Trophoblast cell (in vitro differentiated cells and primary cell): ENCODE measurements at regions not wholly inside any gene's neighbourhood (a gene's known extent, or its start where the extent isn't known, plus 50 kb on each side); places are given as distances from the start of the nearest gene placed in this dataset.

ENCODE experiments used
- DNase-seq, 2 donors: peaks; one replicate each; pipeline ENCODE4 v3.0.0-alpha.2; 2016
- H2AFZ ChIP-seq: 2 replicates; pipeline ENCODE4 v1.6.1; 2013; ENCODE audit warnings: low read length, moderate library complexity, mild to moderate bottlenecking; ENCODE audit not compliant: insufficient read depth, poor library complexity
- H2AK5ac ChIP-seq: 2 replicates; pipeline ENCODE4 v1.6.1; 2013; ENCODE audit warnings: mild to moderate bottlenecking, low read length
- H2BK120ac ChIP-seq: 2 replicates; pipeline ENCODE4 v1.6.1; 2013; ENCODE audit warnings: low read length, mild to moderate bottlenecking, moderate library complexity; ENCODE audit not compliant: insufficient read depth, poor library complexity
- H2BK12ac ChIP-seq: 2 replicates; pipeline ENCODE4 v1.6.1; 2013; ENCODE audit warnings: mild to moderate bottlenecking, low read length, moderate library complexity
- H2BK5ac ChIP-seq: 2 replicates; pipeline ENCODE4 v1.6.1; 2013; ENCODE audit warnings: low read length, low read depth, moderate library complexity, mild to moderate bottlenecking; ENCODE audit not compliant: poor library complexity
- H3K14ac ChIP-seq: 2 replicates; pipeline ENCODE4 v1.6.1; 2013; ENCODE audit warnings: mild to moderate bottlenecking, low read length
- H3K18ac ChIP-seq: 2 replicates; pipeline ENCODE4 v1.6.1; 2013; ENCODE audit warnings: mild to moderate bottlenecking, low read length
- H3K23ac ChIP-seq: 2 replicates; pipeline ENCODE4 v1.6.1; 2013; ENCODE audit warnings: low read length
- H3K27ac ChIP-seq: 2 replicates; pipeline ENCODE4 v1.5.1; 2013; ENCODE audit warnings: low read depth, mild to moderate bottlenecking, inconsistent platforms, low read length, moderate library complexity
- H3K27me3 ChIP-seq: 2 replicates; pipeline ENCODE4 v1.6.1; 2013; ENCODE audit warnings: inconsistent platforms, mild to moderate bottlenecking, low read length, moderate library complexity; ENCODE audit not compliant: insufficient read depth
- H3K36me3 ChIP-seq, 2 experiments: 1 replicate in 1 of 2; 2 replicates in 1 of 2; pipeline ENCODE4 v1.6.1; 2013; ENCODE audit warnings: low read length in 2 of 2, mild to moderate bottlenecking in 2 of 2, moderate library complexity in 1 of 2; ENCODE audit not compliant: insufficient read depth in 2 of 2, control insufficient read depth in 1 of 2
- H3K4ac ChIP-seq: 2 replicates; pipeline ENCODE4 v1.6.1; 2013; ENCODE audit warnings: low read depth, mild to moderate bottlenecking, low read length, moderate library complexity
- H3K4me1 ChIP-seq, 2 experiments: 1 replicate in 1 of 2; 2 replicates in 1 of 2; pipeline ENCODE4 v1.6.1; 2013; ENCODE audit warnings: low read length in 2 of 2, mild to moderate bottlenecking in 2 of 2, moderate library complexity in 1 of 2; ENCODE audit not compliant: insufficient read depth in 2 of 2, control insufficient read depth in 1 of 2
- H3K4me2 ChIP-seq: 2 replicates; pipeline ENCODE4 v1.6.1; 2013; ENCODE audit warnings: inconsistent platforms, mild to moderate bottlenecking, low read length, moderate library complexity
- H3K4me3 ChIP-seq: 2 replicates; pipeline ENCODE4 v1.5.1; 2013; ENCODE audit warnings: mild to moderate bottlenecking, low read depth, low read length, inconsistent platforms
- H3K79me1 ChIP-seq: one replicate; pipeline ENCODE4 v1.6.1; 2013; ENCODE audit warnings: low read length
- H3K79me2 ChIP-seq: 2 replicates; pipeline ENCODE4 v1.6.1; 2013; ENCODE audit warnings: low read length, mild to moderate bottlenecking; ENCODE audit not compliant: control insufficient read depth, insufficient read depth, poor library complexity
- H3K9ac ChIP-seq: 2 replicates; pipeline ENCODE4 v1.6.1; 2013; ENCODE audit warnings: mild to moderate bottlenecking, low read length
- H3K9me3 ChIP-seq: 2 replicates; pipeline ENCODE4 v1.6.1; 2013; ENCODE audit warnings: low read depth, mild to moderate bottlenecking, control low read depth, inconsistent platforms, low read length; ENCODE audit not compliant: insufficient read depth
- H4K12ac ChIP-seq: 2 replicates; pipeline ENCODE4 v1.6.1; 2013; ENCODE audit warnings: low read depth, mild to moderate bottlenecking, low read length, moderate library complexity
- H4K8ac ChIP-seq: 2 replicates; pipeline ENCODE4 v1.6.1; 2013; ENCODE audit warnings: low read depth, mild to moderate bottlenecking, low read length, moderate library complexity
- H4K91ac ChIP-seq: one replicate; pipeline ENCODE4 v1.6.1; 2013; ENCODE audit warnings: low read depth, mild to moderate bottlenecking, low read length, moderate library complexity
- WGBS: extraction: QIAGEN DNeasy Blood & Tissue Kit; methylation state at CpG from one replicate; pipeline ENCODE4 v1.1.7; 2013; ENCODE audit warnings: missing lambda C conversion rate; ENCODE audit not compliant: insufficient read length, insufficient coverage; ENCODE audit errors: extremely low coverage; 5-methylcytosine and 5-hydroxymethylcytosine counted together

- Histone ChIP-seq H2AFZ (no peak overlapping the region), H4K91ac (no peak overlapping the region), H4K8ac (no peak overlapping the region), H2BK12ac (no peak overlapping the region), H3K4me2 (no peak overlapping the region), H3K4me3 (no peak overlapping the region), H3K9me3 (no peaks in the 10 kb centered on the region), H3K27ac (no peak overlapping the region), H3K4me1 (peaks cover 0 to 3% of the 10 kb centered on the region in 2 experiments), H3K23ac (no peak overlapping the region), H2BK120ac (no peak overlapping the region), H3K18ac (no peak overlapping the region), H2AK5ac (no peak overlapping the region), H3K79me2 (no peaks in the 10 kb centered on the region), H3K4ac (no peak overlapping the region), H3K27me3 (no peaks in the 10 kb centered on the region), H2BK5ac (no peak overlapping the region), H3K79me1 (no peaks in the 10 kb centered on the region), H4K12ac (no peak overlapping the region), H3K36me3 (no peaks in the 10 kb centered on the region), H3K14ac (no peak overlapping the region), H3K9ac (no peak overlapping the region)
- DNase-seq = no peak
- no CpG with 5 or more reads among the region's 6 CpGs for WGBS
These were observed 273.1 kb upstream of the CCL2 start for GRCh38 chr17:33981711-33982601.

- no peak for DNase-seq
- no peak overlapping the region for H4K91ac ChIP-seq
- no peaks in the 10 kb centered on the region for H3K27me3 ChIP-seq
- H3K9ac ChIP-seq = no peak overlapping the region
- no peak overlapping the region for H3K14ac ChIP-seq
- H2AFZ ChIP-seq = no peak overlapping the region
- H2BK5ac ChIP-seq = no peak overlapping the region
- H3K18ac ChIP-seq = no peak overlapping the region
- no peak overlapping the region for H3K4me2 ChIP-seq
- H3K4me3 ChIP-seq = no peak overlapping the region
- no peak overlapping the region for H3K4ac ChIP-seq
- no peaks in the 10 kb centered on the region for H3K9me3 ChIP-seq
- H3K79me1 ChIP-seq = no peaks in the 10 kb centered on the region
- no peak overlapping the region for H3K23ac ChIP-seq
- H3K79me2 ChIP-seq = no peaks in the 10 kb centered on the region
- no peak overlapping the region for H2BK120ac ChIP-seq
- H4K8ac ChIP-seq = no peak overlapping the region
- H4K12ac ChIP-seq = no peak overlapping the region
- no peaks in the 10 kb centered on the region for H3K36me3 ChIP-seq
- no peak overlapping the region for H2AK5ac ChIP-seq
- H3K4me1 ChIP-seq = no peaks in the 10 kb centered on the region
- H3K27ac ChIP-seq = no peak overlapping the region
- H2BK12ac ChIP-seq = no peak overlapping the region
These were observed 272.2 kb upstream of the CCL2 start for GRCh38 chr17:33982909-33983308.

GRCh38 chr17:33983824-33984574 lies 271.1 kb upstream of the CCL2 start:
- no peak overlapping the region for H3K4ac ChIP-seq
- no peaks in the 10 kb centered on the region for H3K27me3 ChIP-seq
- H2BK120ac ChIP-seq = no peak overlapping the region
- H3K23ac ChIP-seq = no peak overlapping the region
- H3K36me3 ChIP-seq = no peaks in the 10 kb centered on the region
- H4K8ac ChIP-seq = no peak overlapping the region
- no peaks in the 10 kb centered on the region for H3K9me3 ChIP-seq
- no peak overlapping the region for H3K9ac ChIP-seq
- no peak overlapping the region for H2BK12ac ChIP-seq
- H3K4me2 ChIP-seq = no peak overlapping the region
- H3K27ac ChIP-seq = no peak overlapping the region
- no peak overlapping the region for H4K91ac ChIP-seq
- no peak overlapping the region for H2AFZ ChIP-seq
- H3K79me1 ChIP-seq = no peaks in the 10 kb centered on the region
- no peak overlapping the region for H4K12ac ChIP-seq
- no peaks in the 10 kb centered on the region for H3K4me1 ChIP-seq
- no peak overlapping the region for H3K14ac ChIP-seq
- DNase-seq = no peak
- H2BK5ac ChIP-seq = no peak overlapping the region
- no peaks in the 10 kb centered on the region for H3K79me2 ChIP-seq
- H3K18ac ChIP-seq = no peak overlapping the region
- WGBS = no CpG with 5 or more reads among the region's 6 CpGs
- no peak overlapping the region for H3K4me3 ChIP-seq
- H2AK5ac ChIP-seq = no peak overlapping the region

- Histone ChIP-seq H2BK5ac (no peak overlapping the region), H2AFZ (no peak overlapping the region), H2BK12ac (no peak overlapping the region), H3K79me2 (no peaks in the 10 kb centered on the region), H3K36me3 (no peaks in the 10 kb centered on the region), H3K14ac (no peak overlapping the region), H3K4me3 (no peak overlapping the region), H3K27me3 (no peaks in the 10 kb centered on the region), H3K9me3 (no peaks in the 10 kb centered on the region), H3K23ac (no peak overlapping the region), H3K27ac (no peak overlapping the region), H3K79me1 (no peaks in the 10 kb centered on the region), H2BK120ac (no peak overlapping the region), H3K4me2 (no peak overlapping the region), H4K12ac (no peak overlapping the region), H4K8ac (no peak overlapping the region), H3K4ac (no peak overlapping the region), H3K18ac (no peak overlapping the region), H2AK5ac (no peak overlapping the region), H4K91ac (no peak overlapping the region), H3K9ac (no peak overlapping the region), H3K4me1 (no peaks in the 10 kb centered on the region)
- no peak for DNase-seq
- no CpG with 5 or more reads among the region's 1 CpG for WGBS
These were observed 269.0 kb upstream of the CCL2 start for GRCh38 chr17:33986088-33986487.
